ENCODE measurements at regions not wholly inside any gene's neighbourhood (a gene's known extent, or its start where the extent isn't known, plus 50 kb on each side); places are given as distances from the start of the nearest gene placed in this dataset.
A peak's percentile ranks its signal among the peaks of the same experiment; 100 is the strongest.

DNA sequence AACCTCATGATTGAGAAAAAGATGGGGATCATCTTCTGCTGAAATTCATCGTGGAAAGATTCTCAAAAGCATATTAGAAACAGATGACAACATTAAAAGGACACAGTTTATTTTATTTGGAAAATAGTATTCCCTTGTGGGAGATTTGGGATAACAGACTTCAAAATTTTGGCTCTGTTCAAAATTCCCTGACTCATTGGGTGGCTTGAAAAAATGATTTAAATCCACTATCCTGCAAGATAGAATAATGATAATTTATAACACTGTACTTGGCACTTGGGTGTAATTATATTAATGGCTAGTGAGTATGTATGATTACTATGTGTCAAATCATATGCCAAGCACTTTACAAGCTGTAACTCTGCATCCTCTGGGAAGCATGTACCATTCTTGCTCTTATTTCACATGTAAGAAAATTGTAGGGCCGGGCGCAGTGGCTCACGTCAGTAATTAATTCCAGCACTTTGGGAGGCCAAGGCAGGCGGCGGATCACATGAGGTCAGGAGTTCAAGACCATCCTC is 128.8 kb downstream of the LMNTD1 start:
- ATAC-seq (ENCODE audit: low FRiP score) (peak; percentile 64), DNase-seq (no peak)
- no peaks in the 10 kb centered on the region for H3K27me3 ChIP-seq (ENCODE audit: control insufficient read depth in 1 of 2, insufficient read depth in 2 of 2, low read length in 1 of 2)
- H3K9me3 ChIP-seq (ENCODE audit: control insufficient read depth, low read length): no peaks in the 10 kb centered on the region
- no peaks in the 10 kb centered on the region for H3K36me3 ChIP-seq (ENCODE audit: control insufficient read depth in 1 of 2, insufficient read depth in 2 of 2, low read length in 1 of 2)
- WGBS, 2 donors: 14 to 30% methylated on average over 6 of the region's 6 CpGs
- no peak overlapping the region for H3K27ac ChIP-seq (ENCODE audit: low read depth in 1 of 2, low read length in 2 of 2)
- intact Hi-C loops (cut with DNase I): no loop called here
- no peak overlapping the region for H3K4me3 ChIP-seq (ENCODE audit: low read length in 2 of 2)
- no peaks in the 10 kb centered on the region for H3K4me1 ChIP-seq (ENCODE audit: control insufficient read depth in 1 of 2, insufficient read depth in 2 of 2, low read length in 2 of 2)

DNA sequence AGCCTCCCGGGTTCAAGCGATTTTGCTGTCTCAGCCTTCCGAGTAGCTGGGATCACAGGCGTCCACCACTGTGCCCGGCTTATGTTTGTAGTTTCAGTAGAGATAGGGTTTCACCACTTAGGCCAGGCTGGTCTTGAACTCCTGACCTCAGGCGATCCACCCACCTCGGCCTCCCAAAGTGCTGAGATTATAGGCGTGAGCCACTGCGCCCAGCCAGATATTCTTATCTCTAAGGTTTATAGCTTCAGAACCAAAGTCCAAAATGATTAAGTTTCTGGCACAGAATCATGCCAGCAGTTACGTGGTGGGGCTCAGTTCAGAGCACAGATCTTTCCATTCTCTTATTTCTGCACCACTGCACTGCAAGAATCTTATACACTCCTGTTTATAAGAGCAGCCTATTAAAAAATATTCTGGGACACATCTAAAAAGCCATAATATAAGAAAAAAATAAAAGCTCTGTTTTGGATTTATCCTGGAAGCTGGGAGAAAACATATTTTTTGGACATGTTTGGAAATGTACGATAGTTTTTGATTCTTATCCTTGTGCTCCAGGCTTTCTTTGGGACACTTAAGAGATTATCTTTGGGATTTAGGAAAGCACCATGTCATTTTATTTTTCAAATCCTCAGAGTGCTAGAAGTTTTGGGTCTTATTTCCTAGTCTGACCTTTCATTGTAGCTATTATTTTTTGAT is 129.6 kb downstream of the LMNTD1 start:
- no peaks in the 10 kb centered on the region for H3K27me3 ChIP-seq (ENCODE audit: control insufficient read depth in 1 of 2, insufficient read depth in 2 of 2, low read length in 1 of 2)
- H3K27ac ChIP-seq (ENCODE audit: low read depth in 1 of 2, low read length in 2 of 2): no peak overlapping the region
- H3K4me1 ChIP-seq (ENCODE audit: control insufficient read depth in 1 of 2, insufficient read depth in 2 of 2, low read length in 2 of 2): no peaks in the 10 kb centered on the region
- no peak overlapping the region for H3K4me3 ChIP-seq (ENCODE audit: low read length in 2 of 2)
- WGBS, 2 donors: 25 to 30% methylated on average over 11 of the region's 11 CpGs
- no peaks in the 10 kb centered on the region for H3K9me3 ChIP-seq (ENCODE audit: control insufficient read depth, low read length)
- intact Hi-C loops (cut with DNase I): no loop called here
- peak; percentile 54 for ATAC-seq (ENCODE audit: low FRiP score)
- H3K36me3 ChIP-seq (ENCODE audit: control insufficient read depth in 1 of 2, insufficient read depth in 2 of 2, low read length in 1 of 2): no peaks in the 10 kb centered on the region
- DNase-seq: no peak

DNA sequence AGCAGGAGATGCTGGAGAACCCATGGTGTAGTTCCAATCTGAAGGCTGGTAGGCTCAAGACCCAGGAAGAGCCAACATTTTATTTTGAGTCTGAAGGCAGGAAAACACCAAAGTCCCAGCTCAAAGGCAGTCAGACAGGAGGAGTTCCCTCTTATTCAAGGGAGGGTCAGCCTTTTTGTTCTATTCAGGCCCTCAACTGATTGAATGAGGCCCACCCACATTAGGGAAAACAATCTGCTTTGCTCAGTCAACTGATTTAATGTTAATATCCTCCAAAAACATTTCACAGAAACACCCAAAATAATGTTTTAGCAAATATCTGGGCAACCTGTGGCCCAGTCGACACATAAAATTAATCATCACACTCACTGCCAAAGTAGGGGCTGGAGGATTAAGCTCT is 130.8 kb downstream of the LMNTD1 start:
- intact Hi-C loops (cut with DNase I): no loop called here
- Histone ChIP-seq H3K27ac (ENCODE audit: low read depth in 1 of 2, low read length in 2 of 2) (no peak overlapping the region), H3K27me3 (ENCODE audit: control insufficient read depth in 1 of 2, insufficient read depth in 2 of 2, low read length in 1 of 2) (no peaks in the 10 kb centered on the region), H3K4me1 (ENCODE audit: control insufficient read depth in 1 of 2, insufficient read depth in 2 of 2, low read length in 2 of 2) (no peaks in the 10 kb centered on the region), H3K36me3 (ENCODE audit: control insufficient read depth in 1 of 2, insufficient read depth in 2 of 2, low read length in 1 of 2) (no peaks in the 10 kb centered on the region), H3K9me3 (ENCODE audit: control insufficient read depth, low read length) (no peaks in the 10 kb centered on the region), H3K4me3 (ENCODE audit: low read length in 2 of 2) (no peak overlapping the region)
- ATAC-seq (ENCODE audit: low FRiP score) (no peak), DNase-seq (no peak)
- 81 to 83% methylated on average over 1 of the region's 1 CpG for WGBS, 2 donors

DNA sequence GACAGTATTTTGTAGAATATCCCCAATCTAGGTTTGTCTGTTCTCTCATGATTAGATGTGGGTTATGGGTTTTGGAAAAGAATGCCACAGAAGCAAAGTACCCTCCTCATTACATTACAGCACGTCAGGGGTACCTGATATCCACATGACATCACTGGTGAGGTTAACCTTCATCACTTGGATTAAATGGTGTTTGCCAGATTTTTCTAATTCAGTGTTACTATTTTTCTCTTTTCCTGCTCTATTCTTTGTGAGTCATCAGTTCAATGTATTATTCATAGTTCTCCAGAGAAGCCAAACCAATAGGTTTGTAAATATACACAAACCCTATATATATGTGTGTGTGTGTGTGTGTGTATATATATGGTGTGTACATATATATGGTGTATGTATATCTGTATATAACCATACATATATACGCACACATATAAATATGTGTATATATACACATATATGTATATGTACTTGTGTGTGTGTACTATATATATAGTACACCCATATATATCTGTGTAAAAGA is 131.4 kb downstream of the LMNTD1 start:
- H3K4me3 ChIP-seq (ENCODE audit: low read length in 2 of 2): no peak overlapping the region
- H3K9me3 ChIP-seq (ENCODE audit: control insufficient read depth, low read length): no peaks in the 10 kb centered on the region
- intact Hi-C loops (cut with DNase I): no loop called here
- H3K27ac ChIP-seq (ENCODE audit: low read depth in 1 of 2, low read length in 2 of 2): no peak overlapping the region
- WGBS, 2 donors: 86 to 89% methylated on average over 2 of the region's 2 CpGs
- H3K4me1 ChIP-seq (ENCODE audit: control insufficient read depth in 1 of 2, insufficient read depth in 2 of 2, low read length in 2 of 2): no peaks in the 10 kb centered on the region
- DNase-seq (no peak), ATAC-seq (ENCODE audit: low FRiP score) (no peak)
- H3K27me3 ChIP-seq (ENCODE audit: control insufficient read depth in 1 of 2, insufficient read depth in 2 of 2, low read length in 1 of 2): no peaks in the 10 kb centered on the region
- no peaks in the 10 kb centered on the region for H3K36me3 ChIP-seq (ENCODE audit: control insufficient read depth in 1 of 2, insufficient read depth in 2 of 2, low read length in 1 of 2)

DNA sequence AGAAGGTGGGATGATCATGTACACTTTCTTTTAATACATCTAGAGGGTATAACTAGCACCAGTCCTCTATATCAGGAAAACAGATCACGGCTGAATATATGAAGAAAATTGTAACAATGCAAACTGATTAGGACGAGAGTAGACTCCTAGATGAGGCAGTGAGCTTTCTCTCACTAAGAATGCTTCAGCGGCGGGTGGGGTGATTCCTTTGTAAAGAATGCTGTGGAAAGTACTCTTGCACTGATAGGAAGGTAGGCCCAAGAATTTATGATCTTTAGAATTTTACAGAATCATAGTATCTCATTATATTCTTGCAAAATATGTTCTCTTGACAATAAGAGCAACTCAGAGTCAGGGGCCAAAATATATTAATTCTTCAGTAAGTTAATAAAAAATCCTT is 133.0 kb downstream of the LMNTD1 start:
- DNase-seq (no peak), ATAC-seq (ENCODE audit: low FRiP score) (no peak)
- Histone ChIP-seq H3K36me3 (ENCODE audit: control insufficient read depth in 1 of 2, insufficient read depth in 2 of 2, low read length in 1 of 2) (no peaks in the 10 kb centered on the region), H3K9me3 (ENCODE audit: control insufficient read depth, low read length) (no peaks in the 10 kb centered on the region), H3K4me3 (ENCODE audit: low read length in 2 of 2) (no peak overlapping the region), H3K27me3 (ENCODE audit: control insufficient read depth in 1 of 2, insufficient read depth in 2 of 2, low read length in 1 of 2) (no peaks in the 10 kb centered on the region), H3K4me1 (ENCODE audit: control insufficient read depth in 1 of 2, insufficient read depth in 2 of 2, low read length in 2 of 2) (no peaks in the 10 kb centered on the region), H3K27ac (ENCODE audit: low read depth in 1 of 2, low read length in 2 of 2) (no peak overlapping the region)
- intact Hi-C loops (cut with DNase I): no loop called here
- 54 to 55% methylated on average over 4 of the region's 4 CpGs for WGBS, 2 donors

DNA sequence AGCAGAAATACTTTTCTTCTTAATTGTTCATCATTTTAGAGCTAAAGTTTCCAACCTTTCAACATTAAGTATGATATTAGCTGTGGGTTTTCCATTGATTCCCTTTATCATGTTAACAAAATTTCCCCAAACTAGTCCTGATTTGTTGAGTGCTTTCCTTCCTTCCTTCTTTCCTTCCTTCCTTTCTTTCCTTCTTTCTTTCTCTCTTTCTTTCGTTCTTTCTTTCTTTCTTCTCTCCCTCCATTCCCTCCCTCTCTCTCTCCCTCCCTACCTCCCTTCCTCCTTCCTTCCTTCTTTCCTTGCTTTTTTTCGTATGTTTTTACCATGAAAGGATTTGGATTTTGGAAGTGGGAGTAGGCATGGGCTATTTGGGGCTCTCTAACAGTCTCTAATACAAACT is 133.5 kb downstream of the LMNTD1 start:
- H3K36me3 ChIP-seq (ENCODE audit: control insufficient read depth in 1 of 2, insufficient read depth in 2 of 2, low read length in 1 of 2): no peaks in the 10 kb centered on the region
- no peak overlapping the region for H3K4me3 ChIP-seq (ENCODE audit: low read length in 2 of 2)
- intact Hi-C loops (cut with DNase I): no loop called here
- no peaks in the 10 kb centered on the region for H3K4me1 ChIP-seq (ENCODE audit: control insufficient read depth in 1 of 2, insufficient read depth in 2 of 2, low read length in 2 of 2)
- ATAC-seq (ENCODE audit: low FRiP score): no peak
- 80 to 82% methylated on average over 2 of the region's 2 CpGs for WGBS, 2 donors
- H3K9me3 ChIP-seq (ENCODE audit: control insufficient read depth, low read length): no peaks in the 10 kb centered on the region
- DNase-seq: no peak
- no peaks in the 10 kb centered on the region for H3K27me3 ChIP-seq (ENCODE audit: control insufficient read depth in 1 of 2, insufficient read depth in 2 of 2, low read length in 1 of 2)
- no peak overlapping the region for H3K27ac ChIP-seq (ENCODE audit: low read depth in 1 of 2, low read length in 2 of 2)

DNA sequence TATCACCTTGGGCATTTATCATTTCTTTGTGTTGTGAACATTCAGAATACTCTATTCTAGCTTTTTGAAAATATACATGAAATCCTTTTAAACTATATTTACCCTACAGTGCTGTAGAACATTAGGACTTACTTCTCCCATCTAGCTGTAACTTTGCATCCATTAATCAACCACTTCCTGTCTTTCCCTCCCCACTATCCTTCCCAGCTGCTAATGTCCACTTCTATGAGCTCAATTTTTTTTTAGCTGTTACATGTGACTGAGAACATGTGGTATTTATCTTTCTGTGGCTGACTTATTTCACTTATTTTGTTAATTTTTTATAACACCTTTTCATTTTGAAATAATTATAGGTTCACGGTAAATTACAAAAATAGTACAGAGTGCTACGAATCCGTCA is 136.0 kb downstream of the LMNTD1 start:
- ATAC-seq (ENCODE audit: low FRiP score): no peak
- intact Hi-C loops (cut with DNase I): no loop called here
- 64 to 78% methylated on average over 3 of the region's 3 CpGs for WGBS, 2 donors

DNA sequence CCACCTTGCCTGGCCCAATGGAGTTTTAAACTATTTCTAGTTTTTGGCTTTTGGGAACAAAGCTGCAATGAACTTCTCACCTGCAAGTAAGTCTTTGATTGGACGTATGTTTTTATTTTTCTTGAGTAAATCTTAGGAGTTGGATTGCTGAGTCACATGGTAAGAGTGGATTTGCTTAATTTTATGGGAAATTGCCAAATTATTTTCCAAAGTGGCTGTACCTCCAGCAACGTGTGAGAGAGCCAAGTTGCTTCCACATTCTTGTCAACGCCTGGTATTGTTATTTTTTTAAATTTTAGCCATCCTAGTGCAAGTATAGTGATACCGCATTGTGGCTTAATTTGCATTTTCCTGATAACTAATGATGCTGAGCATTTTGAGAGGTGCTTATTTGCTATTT is 136.6 kb downstream of the LMNTD1 start:
- H3K4me3 ChIP-seq (ENCODE audit: low read length in 2 of 2): no peak overlapping the region
- ATAC-seq (ENCODE audit: low FRiP score): no peak
- H3K27ac ChIP-seq (ENCODE audit: low read depth in 1 of 2, low read length in 2 of 2): no peak overlapping the region
- H3K9me3 ChIP-seq (ENCODE audit: control insufficient read depth, low read length): no peaks in the 10 kb centered on the region
- no peaks in the 10 kb centered on the region for H3K4me1 ChIP-seq (ENCODE audit: control insufficient read depth in 1 of 2, insufficient read depth in 2 of 2, low read length in 2 of 2)
- WGBS, 2 donors: 46 to 52% methylated on average over 4 of the region's 4 CpGs
- DNase-seq: no peak
- intact Hi-C loops (cut with DNase I): no loop called here
- no peaks in the 10 kb centered on the region for H3K36me3 ChIP-seq (ENCODE audit: control insufficient read depth in 1 of 2, insufficient read depth in 2 of 2, low read length in 1 of 2)
- H3K27me3 ChIP-seq (ENCODE audit: control insufficient read depth in 1 of 2, insufficient read depth in 2 of 2, low read length in 1 of 2): no peaks in the 10 kb centered on the region

More for the DNA sequence above, 136.0 kb downstream of the LMNTD1 start:
- Histone ChIP-seq H3K9me3 (ENCODE audit: control insufficient read depth, low read length) (no peaks in the 10 kb centered on the region), H3K4me3 (ENCODE audit: low read length in 2 of 2) (no peak overlapping the region), H3K27me3 (ENCODE audit: control insufficient read depth in 1 of 2, insufficient read depth in 2 of 2, low read length in 1 of 2) (no peaks in the 10 kb centered on the region), H3K36me3 (ENCODE audit: control insufficient read depth in 1 of 2, insufficient read depth in 2 of 2, low read length in 1 of 2) (no peaks in the 10 kb centered on the region), H3K4me1 (ENCODE audit: control insufficient read depth in 1 of 2, insufficient read depth in 2 of 2, low read length in 2 of 2) (no peaks in the 10 kb centered on the region), H3K27ac (ENCODE audit: low read depth in 1 of 2, low read length in 2 of 2) (no peak overlapping the region)
- DNase-seq: no peak

DNA sequence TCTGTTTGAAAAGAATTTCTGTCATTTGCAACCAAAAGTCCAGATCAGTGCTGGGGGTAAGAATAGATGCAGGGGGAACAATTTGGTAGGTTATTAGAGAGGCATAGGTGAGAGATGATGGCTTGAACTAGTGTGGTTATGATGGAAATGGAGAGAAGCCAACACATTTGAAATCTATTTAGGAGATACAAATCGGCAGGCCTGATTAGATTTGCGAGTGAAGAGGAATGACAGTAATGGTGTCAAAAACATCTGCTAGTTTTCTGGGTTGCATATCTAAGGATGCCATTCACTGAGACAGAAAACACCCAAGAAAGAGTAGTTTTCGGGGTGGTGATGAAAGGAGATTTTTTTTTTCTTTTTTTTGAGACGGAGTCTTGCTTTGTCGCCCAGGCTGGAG is 138.1 kb downstream of the LMNTD1 start:
- ATAC-seq (ENCODE audit: low FRiP score) (no peak), DNase-seq (no peak)
- no peaks in the 10 kb centered on the region for H3K27me3 ChIP-seq (ENCODE audit: control insufficient read depth in 1 of 2, insufficient read depth in 2 of 2, low read length in 1 of 2)
- no peaks in the 10 kb centered on the region for H3K4me1 ChIP-seq (ENCODE audit: control insufficient read depth in 1 of 2, insufficient read depth in 2 of 2, low read length in 2 of 2)
- intact Hi-C loops (cut with DNase I): no loop called here
- H3K4me3 ChIP-seq (ENCODE audit: low read length in 2 of 2): no peak overlapping the region
- H3K27ac ChIP-seq (ENCODE audit: low read depth in 1 of 2, low read length in 2 of 2): no peak overlapping the region
- H3K9me3 ChIP-seq (ENCODE audit: control insufficient read depth, low read length): no peaks in the 10 kb centered on the region
- no peaks in the 10 kb centered on the region for H3K36me3 ChIP-seq (ENCODE audit: control insufficient read depth in 1 of 2, insufficient read depth in 2 of 2, low read length in 1 of 2)
- WGBS, 2 donors: 85 to 92% methylated on average over 5 of the region's 5 CpGs

Data from aorta (tissue), 5 donors.